Nephron progenitor cell (in vitro differentiated cells): ENCODE measurements at regions not wholly inside any gene's neighbourhood (a gene's known extent, or its start where the extent isn't known, plus 50 kb on each side); places are given as distances from the start of the nearest gene placed in this dataset.

Source experiments
- DNase-seq: peaks from one replicate; pipeline ENCODE4 v3.0.0; 2021
- H3K27ac Mint-ChIP-seq: 2 replicates; pipeline ENCODE4 v1.8.0; 2021; ENCODE audit warnings: mild to moderate bottlenecking, moderate library complexity, mixed read lengths
- H3K27me3 Mint-ChIP-seq: 2 replicates; pipeline ENCODE4 v1.8.0; 2021; ENCODE audit warnings: mild to moderate bottlenecking, low read depth, mixed read lengths; ENCODE audit not compliant: poor library complexity
- H3K36me3 Mint-ChIP-seq: 2 replicates; pipeline ENCODE4 v1.8.0; 2021; ENCODE audit warnings: low read depth, mixed read lengths
- H3K4me1 Mint-ChIP-seq: 2 replicates; pipeline ENCODE4 v1.8.0; 2021; ENCODE audit warnings: mixed read lengths
- H3K4me3 Mint-ChIP-seq: 2 replicates; pipeline ENCODE4 v1.8.0; 2021; ENCODE audit warnings: mild to moderate bottlenecking, moderate library complexity, mixed read lengths
- H3K9me3 Mint-ChIP-seq: 2 replicates; pipeline ENCODE4 v1.8.0; 2021; ENCODE audit warnings: mild to moderate bottlenecking, moderate library complexity, mixed read lengths
- TF ChIP-seq, protein P1 (sequence below): fragments of 200-600 bp; sonication (generic); IDR thresholded peaks from 2 replicates; pipeline ENCODE4 v1.5.0; 2021; ENCODE audit warnings: antibody characterized with exemption

DNA sequence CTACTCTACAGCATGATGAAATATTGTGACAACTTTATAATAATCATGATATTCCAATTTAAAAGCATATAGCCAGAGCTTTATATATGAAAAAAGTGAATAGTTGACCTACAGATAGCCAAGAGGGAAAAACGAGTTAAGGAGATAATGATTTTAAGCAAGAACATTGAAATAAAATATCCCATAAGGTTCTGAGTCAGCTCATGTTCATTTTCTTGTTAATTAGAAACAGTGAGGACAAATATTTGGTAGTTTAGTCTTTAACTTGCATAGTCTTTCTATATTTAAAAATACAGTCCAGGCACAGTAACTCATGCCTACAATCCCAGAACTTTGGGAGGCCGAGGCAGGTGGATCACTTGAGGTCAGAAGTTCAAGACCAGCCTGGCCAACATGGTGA lies 55.8 kb upstream of the CDH6 start:
- H3K4me1 Mint-ChIP-seq, result peaks cover 22% of the 10 kb centered on the region
- no peak overlapping the region for H3K27ac Mint-ChIP-seq
- no peaks in the 10 kb centered on the region for H3K27me3 Mint-ChIP-seq
- TF ChIP-seq, protein P1, sequence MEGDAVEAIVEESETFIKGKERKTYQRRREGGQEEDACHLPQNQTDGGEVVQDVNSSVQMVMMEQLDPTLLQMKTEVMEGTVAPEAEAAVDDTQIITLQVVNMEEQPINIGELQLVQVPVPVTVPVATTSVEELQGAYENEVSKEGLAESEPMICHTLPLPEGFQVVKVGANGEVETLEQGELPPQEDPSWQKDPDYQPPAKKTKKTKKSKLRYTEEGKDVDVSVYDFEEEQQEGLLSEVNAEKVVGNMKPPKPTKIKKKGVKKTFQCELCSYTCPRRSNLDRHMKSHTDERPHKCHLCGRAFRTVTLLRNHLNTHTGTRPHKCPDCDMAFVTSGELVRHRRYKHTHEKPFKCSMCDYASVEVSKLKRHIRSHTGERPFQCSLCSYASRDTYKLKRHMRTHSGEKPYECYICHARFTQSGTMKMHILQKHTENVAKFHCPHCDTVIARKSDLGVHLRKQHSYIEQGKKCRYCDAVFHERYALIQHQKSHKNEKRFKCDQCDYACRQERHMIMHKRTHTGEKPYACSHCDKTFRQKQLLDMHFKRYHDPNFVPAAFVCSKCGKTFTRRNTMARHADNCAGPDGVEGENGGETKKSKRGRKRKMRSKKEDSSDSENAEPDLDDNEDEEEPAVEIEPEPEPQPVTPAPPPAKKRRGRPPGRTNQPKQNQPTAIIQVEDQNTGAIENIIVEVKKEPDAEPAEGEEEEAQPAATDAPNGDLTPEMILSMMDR, result no peak
- H3K4me3 Mint-ChIP-seq, result no peak overlapping the region
- no peak for DNase-seq
- peaks cover 10% of the 10 kb centered on the region for H3K36me3 Mint-ChIP-seq
- H3K9me3 Mint-ChIP-seq, result peaks cover 15% of the 10 kb centered on the region

DNA sequence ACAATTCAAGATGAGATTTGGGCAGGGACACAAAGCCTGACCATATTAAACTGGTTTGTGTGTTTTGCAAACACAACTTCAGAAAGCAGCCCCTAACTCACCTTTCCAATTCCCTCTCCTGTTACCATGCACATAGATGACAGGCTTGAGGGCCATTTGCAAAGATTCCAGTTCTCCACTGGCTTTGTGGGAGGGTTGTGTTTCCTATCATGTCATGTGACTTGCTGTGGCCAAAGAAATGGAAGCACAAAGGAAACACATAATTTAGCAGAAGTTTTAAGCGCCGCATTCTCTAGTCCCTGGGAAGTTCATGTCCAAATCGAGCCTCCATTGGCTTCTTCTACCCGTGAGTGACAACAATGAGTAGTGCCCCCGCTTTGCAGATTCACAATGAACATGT lies 57.9 kb upstream of the CDH6 start:
- no peak overlapping the region for H3K4me3 Mint-ChIP-seq
- peaks cover 10% of the 10 kb centered on the region for H3K36me3 Mint-ChIP-seq
- DNase-seq, result no peak
- no peaks in the 10 kb centered on the region for H3K27me3 Mint-ChIP-seq
- H3K9me3 Mint-ChIP-seq, result peaks cover 15% of the 10 kb centered on the region
- peaks cover 42% of the 10 kb centered on the region for H3K4me1 Mint-ChIP-seq
- H3K27ac Mint-ChIP-seq, result no peak overlapping the region
- TF ChIP-seq, protein P1, result no peak

DNA sequence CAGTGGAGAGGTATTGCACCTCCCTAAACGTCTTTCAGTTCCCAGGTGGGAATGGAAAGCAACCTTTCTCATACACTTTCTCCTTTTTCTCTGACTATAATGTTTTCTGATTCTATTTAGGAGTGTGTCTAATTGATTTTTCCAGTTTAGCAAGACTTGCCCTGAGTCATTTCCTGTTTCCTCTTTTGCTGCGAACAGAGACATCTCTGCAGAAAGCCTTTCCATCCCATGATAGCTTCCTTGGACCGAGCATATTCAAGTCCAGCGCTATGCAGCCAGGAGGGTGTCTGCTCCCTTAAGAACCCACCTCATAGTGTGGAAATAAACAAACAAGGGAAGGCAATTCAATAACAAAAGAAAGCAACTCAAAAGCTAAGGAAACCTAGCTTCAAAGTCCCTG lies 60.0 kb upstream of the CDH6 start:
- peak overlapping the region; percentile 75 for H3K27ac Mint-ChIP-seq
- peaks cover 15% of the 10 kb centered on the region for H3K9me3 Mint-ChIP-seq
- no peak for DNase-seq
- TF ChIP-seq, protein P1, result no peak
- no peak overlapping the region for H3K4me3 Mint-ChIP-seq
- H3K36me3 Mint-ChIP-seq, result peaks cover 19% of the 10 kb centered on the region
- H3K4me1 Mint-ChIP-seq, result peaks cover 42% of the 10 kb centered on the region
- H3K27me3 Mint-ChIP-seq, result no peaks in the 10 kb centered on the region

DNA sequence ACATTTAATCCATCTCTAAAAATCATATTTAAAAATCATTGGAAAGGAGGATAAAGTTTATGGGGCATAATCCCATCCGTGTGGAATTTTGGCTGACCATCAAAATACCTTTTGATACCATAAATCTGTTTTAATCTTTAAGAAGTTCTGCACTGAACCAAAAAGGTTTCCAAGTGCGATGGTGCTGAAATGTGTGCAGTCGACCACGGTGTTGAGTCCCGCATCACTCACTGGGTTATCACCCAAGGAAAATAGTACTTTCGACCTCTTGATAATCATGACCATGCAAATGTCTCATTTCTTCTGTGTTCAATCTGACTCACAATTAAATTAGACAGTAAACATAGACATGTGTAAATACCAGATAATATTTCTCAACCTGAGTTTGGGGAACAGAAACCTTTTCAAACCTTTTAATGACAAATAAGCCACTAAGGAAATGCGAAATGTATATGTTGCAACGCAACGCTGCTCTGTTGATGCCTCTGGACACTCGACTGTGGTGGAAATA lies 62.0 kb upstream of the CDH6 start:
- H3K9me3 Mint-ChIP-seq, result peaks cover 25% of the 10 kb centered on the region
- TF ChIP-seq, protein P1, result no peak
- peak overlapping the region; percentile 21 for H3K4me3 Mint-ChIP-seq
- DNase-seq, result peak; percentile 5
- H3K36me3 Mint-ChIP-seq, result peaks cover 28% of the 10 kb centered on the region
- peak overlapping the region; percentile 68 for H3K27ac Mint-ChIP-seq
- H3K4me1 Mint-ChIP-seq, result peaks cover 38% of the 10 kb centered on the region
- no peaks in the 10 kb centered on the region for H3K27me3 Mint-ChIP-seq

DNA sequence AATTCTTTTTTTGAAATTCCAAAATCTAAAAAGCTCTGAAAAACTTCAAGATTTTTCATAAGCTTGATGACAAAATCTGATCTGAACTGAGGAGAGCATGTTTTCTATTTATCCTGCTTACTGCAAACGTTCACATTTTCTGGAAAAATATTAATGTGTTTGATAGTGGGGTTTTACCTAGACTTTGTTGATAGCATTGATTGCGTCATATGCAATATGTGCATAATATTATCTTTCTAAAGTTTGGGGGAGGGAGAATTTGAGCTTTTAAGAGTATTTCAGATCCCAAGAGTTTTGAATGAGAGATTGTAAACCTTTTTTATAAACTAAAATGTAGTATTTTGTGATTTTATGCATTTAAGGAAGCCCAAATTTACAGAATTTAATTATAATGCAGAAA lies 62.8 kb upstream of the CDH6 start:
- H3K36me3 Mint-ChIP-seq, result peaks cover 28% of the 10 kb centered on the region
- H3K4me1 Mint-ChIP-seq, result peaks cover 38% of the 10 kb centered on the region
- no peak for DNase-seq
- H3K4me3 Mint-ChIP-seq, result no peak overlapping the region
- TF ChIP-seq, protein P1, result no peak
- peaks cover 28% of the 10 kb centered on the region for H3K9me3 Mint-ChIP-seq
- no peaks in the 10 kb centered on the region for H3K27me3 Mint-ChIP-seq
- peak overlapping the region; percentile 73 for H3K27ac Mint-ChIP-seq

DNA sequence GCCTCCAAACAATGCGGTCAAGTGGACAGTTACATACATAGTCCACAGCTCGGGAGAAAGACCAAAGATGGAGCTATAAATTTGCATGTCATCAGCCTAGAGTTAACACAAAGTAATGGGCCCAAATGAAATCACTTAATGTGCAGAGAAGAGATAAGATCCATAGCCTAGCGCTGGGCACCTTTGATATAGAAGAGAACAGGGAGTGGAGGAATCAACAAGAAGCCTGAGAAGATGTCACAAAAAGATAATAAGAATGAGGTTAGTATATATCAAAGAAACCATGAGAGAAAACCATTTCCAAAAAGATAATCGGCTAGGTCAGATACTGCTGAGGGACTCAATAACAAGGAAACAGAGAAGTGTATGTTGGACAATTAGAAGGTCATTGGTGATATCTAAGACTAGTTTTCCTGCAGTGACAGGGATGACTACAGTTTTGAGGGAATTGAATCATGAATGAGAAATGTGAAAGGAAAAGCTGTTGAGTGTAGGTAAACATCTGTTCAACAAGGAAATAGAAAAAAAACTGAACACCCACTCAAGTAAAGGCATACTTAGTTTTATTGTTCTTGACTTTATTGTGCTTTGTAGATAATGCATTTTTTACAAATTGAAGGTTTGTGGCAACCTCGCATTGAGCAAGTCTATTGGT lies 68.7 kb upstream of the CDH6 start:
- no peak overlapping the region for H3K4me3 Mint-ChIP-seq
- H3K4me1 Mint-ChIP-seq, result peaks cover 40% of the 10 kb centered on the region
- DNase-seq, result no peak
- no peaks in the 10 kb centered on the region for H3K27me3 Mint-ChIP-seq
- peaks cover 21% of the 10 kb centered on the region for H3K9me3 Mint-ChIP-seq
- peaks cover 18% of the 10 kb centered on the region for H3K36me3 Mint-ChIP-seq
- TF ChIP-seq, protein P1, result no peak
- no peak overlapping the region for H3K27ac Mint-ChIP-seq
